Esophagus muscularis mucosa (tissue), 4 donors: ENCODE measurements at regions not wholly inside any gene's neighbourhood (a gene's known extent, or its start where the extent isn't known, plus 50 kb on each side); places are given as distances from the start of the nearest gene placed in this dataset.

ENCODE experiments used
- DNase-seq: peaks from one replicate; pipeline ENCODE4 v3.0.0-alpha.2; 2017; ENCODE audit errors: extremely low spot score
- H3K27ac ChIP-seq, 4 donors: fragments of 200-600 bp; sonication (generic); replicated peaks in 1 of 4; 1 replicate in 3 of 4; 2 replicates in 1 of 4; pipeline ENCODE4 v1.5.1; 2016 to 2019; ENCODE audit warnings: mild to moderate bottlenecking in 1 of 4
- H3K27me3 ChIP-seq, 4 donors: fragments of 200-600 bp; sonication (generic); one replicate each; pipeline versions ENCODE4 v1.5.1 to v1.6.0; 2016 to 2019
- H3K36me3 ChIP-seq, 4 donors: fragments of 200-600 bp; sonication (generic); one replicate each; pipeline ENCODE4 v1.5.1; 2016 to 2019
- H3K4me1 ChIP-seq, 4 donors: fragments of 200-600 bp; sonication (generic); one replicate each; pipeline ENCODE4 v1.5.1; 2016 to 2019
- H3K4me3 ChIP-seq, 4 donors: fragments of 200-600 bp; sonication (generic); 1 replicate in 2 of 4; 2 replicates in 2 of 4; pipeline ENCODE4 v1.5.1; 2016 to 2019; ENCODE audit warnings: mild to moderate bottlenecking in 4 of 4, moderate library complexity in 1 of 4
- H3K9me3 ChIP-seq, 4 donors: fragments of 200-600 bp; sonication (generic); 1 replicate in 3 of 4; 2 replicates in 1 of 4; pipeline ENCODE4 v1.5.1; 2016 to 2019
- CTCF ChIP-seq, 3 experiments: fragments of 200-600 bp in 2 of 3; fragments of 450-650 bp in 1 of 3; sonication (generic) in 2 of 3; IDR thresholded peaks; one replicate each; pipeline ENCODE4 v1.5.1; 2017 to 2019; ENCODE audit warnings: antibody characterized with exemption in 3 of 3, mild to moderate bottlenecking in 2 of 3, moderate library complexity in 1 of 3
- EP300 ChIP-seq: sonication (generic); formaldehyde crosslinking; IDR thresholded peaks from one replicate; pipeline ENCODE4 v1.6.1; 2017; ENCODE audit warnings: antibody characterized with exemption
- POLR2A ChIP-seq: fragments of 450-650 bp; IDR thresholded peaks from one replicate; pipeline ENCODE4 v1.6.1; 2017; ENCODE audit warnings: antibody characterized with exemption, moderate library complexity, mild to moderate bottlenecking, low read depth
- POLR2AphosphoS5 ChIP-seq, 2 donors: sonication (generic); formaldehyde crosslinking; IDR thresholded peaks; one replicate each; pipeline ENCODE4 v1.6.1; 2017; ENCODE audit warnings: antibody characterized with exemption in 2 of 2
- WGBS: methylation state at CpG from one replicate; pipeline ENCODE4 v1.1.5; 2018; 5-methylcytosine and 5-hydroxymethylcytosine counted together
- intact Hi-C: fragments of 100-400 bp; cut with DNase I; formaldehyde crosslinking; loops from one replicate; pipeline ENCODE4 v1.15.1; 2023

- Histone ChIP-seq H3K9me3 (peaks cover 0 to 5% (median 2%) of the 10 kb centered on the region in 4 donors), H3K4me3 (no peak overlapping the region), H3K4me1 (peaks cover 10 to 23% (median 15%) of the 10 kb centered on the region in 4 donors), H3K27ac (no peak overlapping the region), H3K27me3 (no peaks in the 10 kb centered on the region), H3K36me3 (no peaks in the 10 kb centered on the region)
- WGBS, result 61% methylated on average over 5 of the region's 5 CpGs
- no peak for TF ChIP-seq CTCF (IDR thresholded peaks at IDR 0.05)
- no peak for TF ChIP-seq POLR2A
- no peak for TF ChIP-seq POLR2AphosphoS5 (IDR thresholded peaks at IDR 0.05)
- TF ChIP-seq EP300, result no peak
- no peak for DNase-seq
- intact Hi-C loops, result no loop called here
These were observed 137.7 kb downstream of the MN1 start for GRCh38 chr22:27663812-27664211.

GRCh38 chr22:27666272-27666997 is 135.1 kb downstream of the MN1 start:
- peaks cover 31 to 48% (median 34%) of the 10 kb centered on the region in 4 donors for H3K4me1 ChIP-seq
- H3K27ac ChIP-seq, result peak overlapping the region in 1 of 4 donors; percentile 53
- no peak for TF ChIP-seq POLR2AphosphoS5 (IDR thresholded peaks at IDR 0.05)
- no peak for TF ChIP-seq EP300
- no peak for TF ChIP-seq POLR2A
- no peaks in the 10 kb centered on the region for H3K36me3 ChIP-seq
- H3K9me3 ChIP-seq, result peaks cover 0 to 5% (median 2%) of the 10 kb centered on the region in 4 donors
- intact Hi-C loops, result no loop called here
- H3K4me3 ChIP-seq, result no peak overlapping the region
- WGBS, result 94% methylated on average over 4 of the region's 4 CpGs
- no peaks in the 10 kb centered on the region for H3K27me3 ChIP-seq
- no peak for DNase-seq

GRCh38 chr22:27667121-27667843 is 134.3 kb downstream of the MN1 start:
- no peaks in the 10 kb centered on the region for H3K36me3 ChIP-seq
- no peak for TF ChIP-seq EP300
- TF ChIP-seq POLR2AphosphoS5 (IDR thresholded peaks at IDR 0.05), result no peak
- TF ChIP-seq POLR2A, result no peak
- no peak for TF ChIP-seq CTCF (IDR thresholded peaks at IDR 0.05)
- H3K27me3 ChIP-seq, result no peaks in the 10 kb centered on the region
- H3K4me3 ChIP-seq, result no peak overlapping the region
- WGBS, result 42% methylated on average over 12 of the region's 16 CpGs
- peak overlapping the region in 2 of 4 donors; percentile 39 to 53 for H3K27ac ChIP-seq
- intact Hi-C loops, result no loop called here
- peaks cover 29 to 49% (median 33%) of the 10 kb centered on the region in 4 donors for H3K4me1 ChIP-seq
- peaks cover 0 to 5% (median 2%) of the 10 kb centered on the region in 4 donors for H3K9me3 ChIP-seq
- no peak for DNase-seq

- Histone ChIP-seq H3K27me3 (no peaks in the 10 kb centered on the region), H3K27ac (no peak overlapping the region), H3K4me1 (peaks cover 20 to 43% (median 30%) of the 10 kb centered on the region in 4 donors), H3K4me3 (no peak overlapping the region), H3K36me3 (no peaks in the 10 kb centered on the region), H3K9me3 (peaks cover 0 to 5% (median 2%) of the 10 kb centered on the region in 4 donors)
- WGBS, result 71% methylated on average over 6 of the region's 7 CpGs
- TF ChIP-seq EP300, result no peak
- peak in 1 of 2 donors; percentile 13 for TF ChIP-seq POLR2AphosphoS5 (IDR thresholded peaks at IDR 0.05)
- intact Hi-C loops, result no loop called here
- no peak for DNase-seq
These were observed 132.4 kb downstream of the MN1 start for GRCh38 chr22:27668828-27669797.

GRCh38 chr22:27669798-27670599 is 131.6 kb downstream of the MN1 start:
- H3K27ac ChIP-seq, result no peak overlapping the region
- no peaks in the 10 kb centered on the region for H3K27me3 ChIP-seq
- H3K36me3 ChIP-seq, result no peaks in the 10 kb centered on the region
- no peak for DNase-seq
- TF ChIP-seq POLR2AphosphoS5 (IDR thresholded peaks at IDR 0.05) (no peak), POLR2A (no peak), EP300 (no peak), CTCF (IDR thresholded peaks at IDR 0.05) (no peak)
- peaks cover 20 to 48% (median 32%) of the 10 kb centered on the region in 4 donors for H3K4me1 ChIP-seq
- H3K9me3 ChIP-seq, result peaks cover 0 to 5% (median 2%) of the 10 kb centered on the region in 4 donors
- intact Hi-C loops, result no loop called here
- WGBS, result 56% methylated on average over 11 of the region's 13 CpGs
- no peak overlapping the region for H3K4me3 ChIP-seq
